ENCODE measurements at regions not wholly inside any gene's neighbourhood (a gene's known extent, or its start where the extent isn't known, plus 50 kb on each side); places are given as distances from the start of the nearest gene placed in this dataset.

DNA sequence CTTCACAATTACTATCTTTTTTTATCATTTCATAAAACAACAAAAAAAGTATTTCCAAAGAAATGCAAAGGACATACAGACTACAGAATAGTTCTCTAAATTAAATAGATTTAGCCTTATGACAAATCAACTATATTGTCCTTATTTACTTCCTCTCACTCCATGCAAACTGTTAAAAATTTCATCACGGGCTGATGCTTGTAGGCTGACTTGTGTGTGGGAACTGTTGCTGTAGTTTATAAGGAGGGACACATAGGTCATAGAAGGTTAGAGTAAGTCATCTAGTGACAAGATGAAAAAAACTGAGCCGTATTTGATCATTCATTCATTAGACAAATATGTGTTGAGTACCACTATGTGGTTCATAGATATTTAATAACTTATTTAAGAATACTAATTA, 232.5 kb upstream of the TBL1XR1 start:
- TF ChIP-seq ARNTL (CRISPR knock-in tag; IDR thresholded peaks at IDR 0.05; ENCODE audit: borderline replicate concordance, low read depth) = no peak
- TF ChIP-seq, protein P1, sequence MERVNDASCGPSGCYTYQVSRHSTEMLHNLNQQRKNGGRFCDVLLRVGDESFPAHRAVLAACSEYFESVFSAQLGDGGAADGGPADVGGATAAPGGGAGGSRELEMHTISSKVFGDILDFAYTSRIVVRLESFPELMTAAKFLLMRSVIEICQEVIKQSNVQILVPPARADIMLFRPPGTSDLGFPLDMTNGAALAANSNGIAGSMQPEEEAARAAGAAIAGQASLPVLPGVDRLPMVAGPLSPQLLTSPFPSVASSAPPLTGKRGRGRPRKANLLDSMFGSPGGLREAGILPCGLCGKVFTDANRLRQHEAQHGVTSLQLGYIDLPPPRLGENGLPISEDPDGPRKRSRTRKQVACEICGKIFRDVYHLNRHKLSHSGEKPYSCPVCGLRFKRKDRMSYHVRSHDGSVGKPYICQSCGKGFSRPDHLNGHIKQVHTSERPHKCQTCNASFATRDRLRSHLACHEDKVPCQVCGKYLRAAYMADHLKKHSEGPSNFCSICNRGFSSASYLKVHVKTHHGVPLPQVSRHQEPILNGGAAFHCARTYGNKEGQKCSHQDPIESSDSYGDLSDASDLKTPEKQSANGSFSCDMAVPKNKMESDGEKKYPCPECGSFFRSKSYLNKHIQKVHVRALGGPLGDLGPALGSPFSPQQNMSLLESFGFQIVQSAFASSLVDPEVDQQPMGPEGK (CRISPR knock-in tag; IDR thresholded peaks at IDR 0.05; ENCODE audit: borderline replicate concordance) = no peak
- no peak for TF ChIP-seq TOX (CRISPR knock-in tag; IDR thresholded peaks at IDR 0.05; ENCODE audit: borderline replicate concordance)
- TF ChIP-seq PPARA (CRISPR knock-in tag; IDR thresholded peaks at IDR 0.05; ENCODE audit: borderline replicate concordance) = no peak
- TF ChIP-seq SNAI2 (CRISPR knock-in tag; IDR thresholded peaks at IDR 0.05) = no peak
- TF ChIP-seq, protein P2, sequence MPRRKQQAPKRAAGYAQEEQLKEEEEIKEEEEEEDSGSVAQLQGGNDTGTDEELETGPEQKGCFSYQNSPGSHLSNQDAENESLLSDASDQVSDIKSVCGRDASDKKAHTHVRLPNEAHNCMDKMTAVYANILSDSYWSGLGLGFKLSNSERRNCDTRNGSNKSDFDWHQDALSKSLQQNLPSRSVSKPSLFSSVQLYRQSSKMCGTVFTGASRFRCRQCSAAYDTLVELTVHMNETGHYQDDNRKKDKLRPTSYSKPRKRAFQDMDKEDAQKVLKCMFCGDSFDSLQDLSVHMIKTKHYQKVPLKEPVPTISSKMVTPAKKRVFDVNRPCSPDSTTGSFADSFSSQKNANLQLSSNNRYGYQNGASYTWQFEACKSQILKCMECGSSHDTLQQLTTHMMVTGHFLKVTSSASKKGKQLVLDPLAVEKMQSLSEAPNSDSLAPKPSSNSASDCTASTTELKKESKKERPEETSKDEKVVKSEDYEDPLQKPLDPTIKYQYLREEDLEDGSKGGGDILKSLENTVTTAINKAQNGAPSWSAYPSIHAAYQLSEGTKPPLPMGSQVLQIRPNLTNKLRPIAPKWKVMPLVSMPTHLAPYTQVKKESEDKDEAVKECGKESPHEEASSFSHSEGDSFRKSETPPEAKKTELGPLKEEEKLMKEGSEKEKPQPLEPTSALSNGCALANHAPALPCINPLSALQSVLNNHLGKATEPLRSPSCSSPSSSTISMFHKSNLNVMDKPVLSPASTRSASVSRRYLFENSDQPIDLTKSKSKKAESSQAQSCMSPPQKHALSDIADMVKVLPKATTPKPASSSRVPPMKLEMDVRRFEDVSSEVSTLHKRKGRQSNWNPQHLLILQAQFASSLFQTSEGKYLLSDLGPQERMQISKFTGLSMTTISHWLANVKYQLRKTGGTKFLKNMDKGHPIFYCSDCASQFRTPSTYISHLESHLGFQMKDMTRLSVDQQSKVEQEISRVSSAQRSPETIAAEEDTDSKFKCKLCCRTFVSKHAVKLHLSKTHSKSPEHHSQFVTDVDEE (CRISPR knock-in tag; IDR thresholded peaks at IDR 0.05) = no peak
- no peak for TF ChIP-seq OSR1 (CRISPR knock-in tag; IDR thresholded peaks at IDR 0.05)
- TF ChIP-seq, protein P3, sequence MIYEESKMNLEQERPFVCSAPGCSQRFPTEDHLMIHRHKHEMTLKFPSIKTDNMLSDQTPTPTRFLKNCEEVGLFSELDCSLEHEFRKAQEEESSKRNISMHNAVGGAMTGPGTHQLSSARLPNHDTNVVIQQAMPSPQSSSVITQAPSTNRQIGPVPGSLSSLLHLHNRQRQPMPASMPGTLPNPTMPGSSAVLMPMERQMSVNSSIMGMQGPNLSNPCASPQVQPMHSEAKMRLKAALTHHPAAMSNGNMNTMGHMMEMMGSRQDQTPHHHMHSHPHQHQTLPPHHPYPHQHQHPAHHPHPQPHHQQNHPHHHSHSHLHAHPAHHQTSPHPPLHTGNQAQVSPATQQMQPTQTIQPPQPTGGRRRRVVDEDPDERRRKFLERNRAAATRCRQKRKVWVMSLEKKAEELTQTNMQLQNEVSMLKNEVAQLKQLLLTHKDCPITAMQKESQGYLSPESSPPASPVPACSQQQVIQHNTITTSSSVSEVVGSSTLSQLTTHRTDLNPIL (CRISPR knock-in tag; IDR thresholded peaks at IDR 0.05; ENCODE audit: low read depth) = no peak

All from SK-N-SH treated with all-trans-retinoic acid at 6 μM for 48 hours (cell line).